Brain microvascular endothelial cell (primary cell): ENCODE measurements at regions not wholly inside any gene's neighbourhood (a gene's known extent, or its start where the extent isn't known, plus 50 kb on each side); places are given as distances from the start of the nearest gene placed in this dataset.
A peak's percentile ranks its signal among the peaks of the same experiment; 100 is the strongest.

ENCODE experiments used
- DNase-seq: peaks from one replicate; pipeline ENCODE4 v3.0.0-alpha.2; 2020
- H3K27ac ChIP-seq: fragments of 250-450 bp; sonication (Bioruptor Pico); 2 replicates; pipeline ENCODE4 v1.5.1; 2020; ENCODE audit warnings: mild to moderate bottlenecking, moderate library complexity
- H3K27me3 ChIP-seq: fragments of 250-450 bp; sonication (Bioruptor Pico); replicated peaks from 2 replicates; pipeline ENCODE4 v1.5.1; 2020; ENCODE audit warnings: mild to moderate bottlenecking
- H3K36me3 ChIP-seq: fragments of 250-450 bp; sonication (Bioruptor Pico); replicated peaks from 2 replicates; pipeline ENCODE4 v1.5.1; 2020; ENCODE audit warnings: mild to moderate bottlenecking
- H3K4me3 ChIP-seq: 2 replicates; pipeline ENCODE4 v1.5.1; 2011; ENCODE audit warnings: low read depth, mild to moderate bottlenecking, control low read depth, low read length, moderate library complexity
- CTCF ChIP-seq: IDR thresholded peaks from 2 replicates; pipeline ENCODE4 v1.5.1; 2011; ENCODE audit warnings: low read depth, mild to moderate bottlenecking, moderate library complexity, low read length, control low read depth, inconsistent platforms; ENCODE audit errors: missing control alignments
- in situ Hi-C: cut with HindIII; loops from 2 replicates; pipeline ENCODE4 v1.10.0; 2017; ENCODE audit warnings: low sequenced_read_pairs, low pct_ligation_motif_present

- Histone ChIP-seq H3K4me3 (no peak overlapping the region), H3K27ac (peak overlapping the region; percentile 97)
- DNase-seq, result peak; percentile 88
These were observed 143.4 kb downstream of the UBE2E3 start for GRCh38 chr2:181123798-181124231.

DNA sequence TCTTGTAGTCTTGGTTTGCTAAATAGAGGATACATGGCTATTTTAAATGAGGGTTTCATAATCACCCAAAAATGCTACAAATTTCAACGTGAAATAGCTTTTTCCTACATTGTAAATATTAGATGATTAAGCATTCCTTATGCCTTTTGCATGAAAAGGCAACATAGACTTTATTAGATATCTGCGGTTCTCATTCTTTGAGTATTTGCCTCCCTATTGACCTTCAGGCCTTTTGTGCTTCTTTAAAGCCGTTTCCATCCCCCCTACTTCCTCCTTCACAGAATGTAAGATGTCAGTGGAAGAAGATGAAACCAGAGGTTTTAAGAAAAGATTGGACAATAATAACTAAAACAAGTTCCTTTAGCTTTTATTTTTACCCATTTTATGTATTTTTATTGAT is 144.1 kb downstream of the UBE2E3 start:
- no peak for TF ChIP-seq CTCF
- H3K36me3 ChIP-seq, result no peaks in the 10 kb centered on the region
- H3K27ac ChIP-seq, result peak overlapping the region; percentile 97
- in situ Hi-C loops, result no loop called here
- peak; percentile 80 for DNase-seq
- H3K27me3 ChIP-seq, result no peaks in the 10 kb centered on the region
- no peak overlapping the region for H3K4me3 ChIP-seq

More at GRCh38 chr2:181123798-181124231, 143.4 kb downstream of the UBE2E3 start:
- in situ Hi-C loops, result no loop called here
- TF ChIP-seq CTCF, result no peak
- H3K36me3 ChIP-seq, result no peaks in the 10 kb centered on the region
- no peaks in the 10 kb centered on the region for H3K27me3 ChIP-seq

DNA sequence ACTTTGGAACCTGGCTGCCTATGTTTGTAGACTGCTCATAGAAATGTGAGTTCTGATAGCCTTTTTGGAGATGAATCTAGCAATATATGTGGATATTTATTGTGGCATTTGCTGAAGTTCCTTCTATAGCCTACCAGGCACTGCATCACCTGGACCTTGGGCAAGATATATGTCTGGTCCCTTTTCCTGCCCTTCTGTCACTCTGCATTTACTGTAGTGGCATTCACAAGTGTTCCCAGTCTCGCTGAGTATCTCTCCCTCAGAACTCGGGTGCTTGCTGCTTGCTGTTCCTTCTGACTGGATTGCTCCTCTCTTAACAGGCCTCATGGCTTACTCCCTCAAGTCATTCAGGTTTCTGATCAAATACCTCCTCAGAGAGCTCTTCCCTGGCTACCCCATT is 145.0 kb downstream of the UBE2E3 start:
- Histone ChIP-seq H3K27ac (peak overlapping the region; percentile 97), H3K4me3 (no peak overlapping the region), H3K27me3 (no peaks in the 10 kb centered on the region), H3K36me3 (no peaks in the 10 kb centered on the region)
- no peak for TF ChIP-seq CTCF
- DNase-seq, result no peak
- in situ Hi-C loops, result no loop called here

DNA sequence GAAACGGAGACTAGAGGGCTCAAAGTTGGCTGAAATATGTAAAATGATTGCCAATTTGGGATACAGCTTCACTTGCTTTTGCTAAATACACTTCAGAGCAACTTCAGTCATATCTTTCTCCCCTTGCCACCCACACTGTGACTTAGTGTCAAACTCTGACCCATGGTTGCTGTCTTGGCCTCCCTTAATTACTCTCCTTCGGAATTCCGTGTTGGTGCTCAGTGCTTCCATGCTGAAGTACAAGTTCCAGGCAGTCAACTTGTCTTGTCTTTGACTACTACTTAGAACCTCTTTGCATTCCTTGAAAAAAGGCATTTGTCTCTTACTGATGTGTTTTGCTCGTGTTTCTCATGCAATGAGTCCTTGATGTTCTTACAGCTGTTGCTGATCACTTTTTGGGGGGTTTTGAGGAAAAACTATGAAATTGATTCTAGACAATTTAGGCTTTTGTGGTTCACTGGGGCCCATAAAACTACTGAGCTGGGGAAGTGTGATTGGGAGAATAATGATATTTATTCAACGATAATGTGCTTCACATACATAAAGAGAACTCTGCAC is 146.0 kb downstream of the UBE2E3 start:
- H3K36me3 ChIP-seq, result no peaks in the 10 kb centered on the region
- in situ Hi-C loops, result no loop called here
- no peak for TF ChIP-seq CTCF
- H3K27ac ChIP-seq, result no peak overlapping the region
- no peak for DNase-seq
- H3K4me3 ChIP-seq, result no peak overlapping the region
- H3K27me3 ChIP-seq, result no peaks in the 10 kb centered on the region

GRCh38 chr2:181128199-181128598 is 147.8 kb downstream of the UBE2E3 start:
- H3K4me3 ChIP-seq, result no peak overlapping the region
- no peaks in the 10 kb centered on the region for H3K27me3 ChIP-seq
- in situ Hi-C loops, result no loop called here
- H3K36me3 ChIP-seq, result no peaks in the 10 kb centered on the region
- no peak overlapping the region for H3K27ac ChIP-seq
- DNase-seq, result no peak
- no peak for TF ChIP-seq CTCF

DNA sequence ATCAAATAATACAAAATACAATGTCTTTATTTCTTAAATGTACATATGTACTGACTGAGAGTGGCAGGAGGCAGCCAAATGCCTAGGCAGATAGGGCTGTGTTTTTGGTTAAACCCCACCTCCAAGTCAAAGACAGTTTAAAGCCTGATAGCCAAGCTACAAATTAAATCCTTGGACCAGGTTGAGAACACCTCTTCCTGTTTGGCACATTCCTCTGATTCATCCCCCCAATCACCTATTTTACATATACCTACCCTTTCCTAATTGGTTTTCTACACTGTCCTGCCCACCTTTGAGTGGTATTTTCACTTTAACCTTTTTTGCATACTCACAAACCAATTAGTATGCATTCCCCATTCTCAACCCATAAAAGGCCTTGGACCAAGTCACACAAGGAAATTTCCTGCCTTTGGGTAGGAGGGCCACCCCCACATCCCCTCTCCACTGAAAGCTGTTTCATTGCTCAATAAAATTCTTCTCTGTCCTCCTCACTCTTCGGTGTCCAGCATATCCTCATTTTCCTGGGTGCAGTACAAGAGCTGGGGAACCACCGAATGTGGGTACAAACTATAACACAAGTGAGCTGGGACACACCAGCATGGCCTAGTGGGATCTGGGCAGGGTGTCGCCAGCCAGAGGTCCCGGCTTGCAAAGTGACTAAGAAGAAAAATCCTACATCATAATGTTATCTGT is 149.1 kb downstream of the UBE2E3 start:
- in situ Hi-C loops, result no loop called here
- no peaks in the 10 kb centered on the region for H3K27me3 ChIP-seq
- TF ChIP-seq CTCF, result no peak
- H3K4me3 ChIP-seq, result no peak overlapping the region
- H3K27ac ChIP-seq, result no peak overlapping the region
- no peaks in the 10 kb centered on the region for H3K36me3 ChIP-seq
- no peak for DNase-seq
